Heart left ventricle (tissue), 13 donors: ENCODE measurements at regions not wholly inside any gene's neighbourhood (a gene's known extent, or its start where the extent isn't known, plus 50 kb on each side); places are given as distances from the start of the nearest gene placed in this dataset.

Experiments used
- POLR2A ChIP-seq, 2 donors: fragments of 450-650 bp; IDR thresholded peaks; one replicate each; pipeline ENCODE4 v1.6.1; 2017; ENCODE audit warnings: antibody characterized with exemption in 2 of 2, mild to moderate bottlenecking in 2 of 2, moderate library complexity in 2 of 2
- TF ChIP-seq, protein P1 (sequence below), 12 donors: fragments of 200-600 bp; sonication (generic) in 4 of 12; IDR thresholded peaks; one replicate each; pipeline versions ENCODE4 v1.5.0 to v1.8.0; 2018 to 2022; ENCODE audit warnings: antibody characterized with exemption in 12 of 12, mild to moderate bottlenecking in 5 of 12
- donor health status: ischemic (EF 13 %, LVEDD 7.1; RV severe dilation, severe dysfunction).
- donor health status: DM: no; HTN: yes; CAD: no.
- donor health status: DM: no; HTN: no; CAD: no.
- donor health status: ischemic (EF 25% LVEDD 6.9; RV normal size, moderate dysfunction).
- donor health status: ischemic (EF 25% LVEDD 5.7; RV mildly dilated, moderate dysfunction).
- donor health status: ischemic (EF 35%, LVEDD 5.7; RV mildly dilated, moderate dysfunction).
- donor health status: nonischemic (EF 11% LVEDD 7.7; RV severe dilation, severe dysfunction).
- donor health status: DM: yes; HTN: yes; CAD: no.
- donor health status: PGD.
- donor health status: ischemic (EF 29% LVEDD 5.4; RV normal size, mild dysfunction).
- donor health status: nonischemic (EF 23%, LVEDD 6.1; RV moderate dilation, normal function).

DNA sequence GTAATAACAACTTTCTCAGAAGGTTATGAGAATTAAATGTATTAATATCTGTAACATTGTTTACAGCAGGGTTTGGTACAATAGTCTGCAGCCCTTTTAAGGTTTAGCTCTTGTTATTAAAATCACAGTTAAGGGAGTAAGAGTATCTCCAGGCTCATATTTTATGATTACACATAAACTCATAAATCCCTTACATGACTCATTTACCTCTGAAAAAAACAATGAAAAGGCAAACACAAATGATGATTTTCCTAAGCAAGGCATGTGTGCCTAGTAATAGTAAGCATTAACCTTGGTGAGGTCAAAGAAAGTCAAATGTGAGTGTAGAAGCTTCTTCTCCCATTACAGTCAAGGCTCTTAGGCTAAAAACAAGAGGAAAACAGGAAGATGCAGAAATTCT lies 84.5 kb upstream of the ADGRL4 start:
- TF ChIP-seq POLR2A (IDR thresholded peaks at IDR 0.05) = no peak
- TF ChIP-seq, protein P1, sequence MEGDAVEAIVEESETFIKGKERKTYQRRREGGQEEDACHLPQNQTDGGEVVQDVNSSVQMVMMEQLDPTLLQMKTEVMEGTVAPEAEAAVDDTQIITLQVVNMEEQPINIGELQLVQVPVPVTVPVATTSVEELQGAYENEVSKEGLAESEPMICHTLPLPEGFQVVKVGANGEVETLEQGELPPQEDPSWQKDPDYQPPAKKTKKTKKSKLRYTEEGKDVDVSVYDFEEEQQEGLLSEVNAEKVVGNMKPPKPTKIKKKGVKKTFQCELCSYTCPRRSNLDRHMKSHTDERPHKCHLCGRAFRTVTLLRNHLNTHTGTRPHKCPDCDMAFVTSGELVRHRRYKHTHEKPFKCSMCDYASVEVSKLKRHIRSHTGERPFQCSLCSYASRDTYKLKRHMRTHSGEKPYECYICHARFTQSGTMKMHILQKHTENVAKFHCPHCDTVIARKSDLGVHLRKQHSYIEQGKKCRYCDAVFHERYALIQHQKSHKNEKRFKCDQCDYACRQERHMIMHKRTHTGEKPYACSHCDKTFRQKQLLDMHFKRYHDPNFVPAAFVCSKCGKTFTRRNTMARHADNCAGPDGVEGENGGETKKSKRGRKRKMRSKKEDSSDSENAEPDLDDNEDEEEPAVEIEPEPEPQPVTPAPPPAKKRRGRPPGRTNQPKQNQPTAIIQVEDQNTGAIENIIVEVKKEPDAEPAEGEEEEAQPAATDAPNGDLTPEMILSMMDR (IDR thresholded peaks at IDR 0.05) = no peak
